Common myeloid progenitor, CD34-positive (primary cell): ENCODE measurements at regions not wholly inside any gene's neighbourhood (a gene's known extent, or its start where the extent isn't known, plus 50 kb on each side); places are given as distances from the start of the nearest gene placed in this dataset.

Experiments used
- CTCF ChIA-PET: fragments of 350-600 bp; sonication (Branson Sonifier 250); formaldehyde crosslinking; loops from one replicate; lab custom pipeline; 2021; ENCODE audit warnings: antibody characterized with exemption; lab: Charles Lee
- POLR2A ChIA-PET: fragments of 350-600 bp; sonication (Branson Sonifier 250); formaldehyde crosslinking; loops from one replicate; lab custom pipeline; 2021; ENCODE audit warnings: antibody characterized with exemption; lab: Charles Lee
- DNase-seq, 3 donors: peaks; one replicate each; pipeline versions ENCODE4 v3.0.0 to v3.0.0-alpha.2; 2013
- H3K27ac ChIP-seq, 2 experiments: 1 replicate in 1 of 2; 2 replicates in 1 of 2; pipeline ENCODE4 v1.7.0; 2013; ENCODE audit warnings: inconsistent platforms in 2 of 2, low read length in 2 of 2, mild to moderate bottlenecking in 2 of 2, low read depth in 1 of 2, moderate library complexity in 1 of 2; ENCODE audit not compliant: severe bottlenecking in 2 of 2, insufficient read depth in 1 of 2, poor library complexity in 1 of 2
- H3K27me3 ChIP-seq, 5 experiments: replicated peaks in 2 of 5; 1 replicate in 3 of 5; 2 replicates in 2 of 5; pipeline versions ENCODE4 v1.6.1 to v1.7.0; 2013; ENCODE audit warnings: low read length in 4 of 5, mild to moderate bottlenecking in 2 of 5, moderate library complexity in 2 of 5, inconsistent platforms in 1 of 5; ENCODE audit not compliant: insufficient read depth in 5 of 5, control insufficient read depth in 4 of 5
- H3K36me3 ChIP-seq, 4 experiments: 1 replicate in 2 of 4; 2 replicates in 2 of 4; pipeline versions ENCODE4 v1.6.1 to v1.7.0; 2013; ENCODE audit warnings: low read length in 3 of 4, control low read depth in 1 of 4, mild to moderate bottlenecking in 1 of 4; ENCODE audit not compliant: control insufficient read depth in 4 of 4, insufficient read depth in 4 of 4
- H3K4me1 ChIP-seq, 4 experiments: 1 replicate in 3 of 4; 2 replicates in 1 of 4; pipeline versions ENCODE4 v1.6.1 to v1.7.1; 2013; ENCODE audit warnings: low read length in 3 of 4, mild to moderate bottlenecking in 3 of 4, control low read depth in 1 of 4, inconsistent platforms in 1 of 4, moderate library complexity in 1 of 4; ENCODE audit not compliant: control insufficient read depth in 4 of 4, insufficient read depth in 4 of 4; ENCODE audit errors: control extremely low read depth in 1 of 4
- H3K4me3 ChIP-seq, 7 experiments: 1 replicate in 4 of 7; 2 replicates in 3 of 7; pipeline versions ENCODE4 v1.5.1 to v1.7.0; 2013; ENCODE audit warnings: mild to moderate bottlenecking in 7 of 7, low read length in 6 of 7, moderate library complexity in 6 of 7, inconsistent platforms in 2 of 7, low read depth in 2 of 7, control low read depth in 1 of 7; ENCODE audit not compliant: insufficient read depth in 4 of 7, control insufficient read depth in 1 of 7; ENCODE audit errors: extremely low read depth in 1 of 7
- H3K9me3 ChIP-seq, 5 experiments: 1 replicate in 4 of 5; 2 replicates in 1 of 5; pipeline versions ENCODE4 v1.6.1 to v1.7.1; 2013; ENCODE audit warnings: low read length in 4 of 5, mild to moderate bottlenecking in 2 of 5, inconsistent platforms in 1 of 5, low read depth in 1 of 5, moderate library complexity in 1 of 5; ENCODE audit not compliant: control insufficient read depth in 4 of 5, insufficient read depth in 2 of 5; ENCODE audit errors: control extremely low read depth in 1 of 5
- WGBS: methylation state at CpG from one replicate; pipeline ENCODE4 v1.1.5; 2013; ENCODE audit not compliant: insufficient coverage; 5-methylcytosine and 5-hydroxymethylcytosine counted together

- no peak for DNase-seq
- CTCF ChIA-PET: no interaction called here
- no peak overlapping the region for H3K27ac ChIP-seq
- peaks cover 0 to 3% (median 0%) of the 10 kb centered on the region in 5 experiments for H3K9me3 ChIP-seq
- H3K27me3 ChIP-seq: no peaks in the 10 kb centered on the region
- WGBS: 64% methylated on average over 3 of the region's 4 CpGs
- POLR2A ChIA-PET: no interaction called here
- no peaks in the 10 kb centered on the region for H3K4me1 ChIP-seq
- no peaks in the 10 kb centered on the region for H3K36me3 ChIP-seq
- H3K4me3 ChIP-seq: no peak overlapping the region
Measured at GRCh38 chr18:42339372-42339771, 384.3 kb downstream of the PIK3C3 start.

GRCh38 chr18:42340423-42341009 is 385.5 kb downstream of the PIK3C3 start:
- Histone ChIP-seq H3K27me3 (no peaks in the 10 kb centered on the region), H3K36me3 (no peaks in the 10 kb centered on the region), H3K4me3 (no peak overlapping the region), H3K9me3 (peaks cover 0 to 3% (median 0%) of the 10 kb centered on the region in 5 experiments), H3K27ac (no peak overlapping the region), H3K4me1 (no peaks in the 10 kb centered on the region)
- WGBS: no CpG with 5 or more reads among the region's 3 CpGs
- ChIA-PET CTCF (no interaction called here), POLR2A (no interaction called here)
- no peak for DNase-seq

- Histone ChIP-seq H3K4me1 (no peaks in the 10 kb centered on the region), H3K4me3 (no peak overlapping the region), H3K27me3 (no peaks in the 10 kb centered on the region), H3K9me3 (peaks cover 0 to 3% (median 0%) of the 10 kb centered on the region in 5 experiments), H3K27ac (no peak overlapping the region), H3K36me3 (no peaks in the 10 kb centered on the region)
- WGBS: 80% methylated on average over 1 of the region's 1 CpG
- ChIA-PET CTCF (no interaction called here), POLR2A (no interaction called here)
- DNase-seq: no peak
Measured at GRCh38 chr18:42341423-42341822, 386.4 kb downstream of the PIK3C3 start.

- no peak for DNase-seq
- Histone ChIP-seq H3K36me3 (no peaks in the 10 kb centered on the region), H3K4me3 (no peak overlapping the region), H3K4me1 (no peaks in the 10 kb centered on the region), H3K27ac (no peak overlapping the region), H3K27me3 (no peaks in the 10 kb centered on the region), H3K9me3 (no peaks in the 10 kb centered on the region)
- ChIA-PET POLR2A (no interaction called here), CTCF (no interaction called here)
- WGBS: 88% methylated on average over 5 of the region's 5 CpGs
Measured at GRCh38 chr18:42348722-42349121, 393.7 kb downstream of the PIK3C3 start.

- H3K9me3 ChIP-seq: no peaks in the 10 kb centered on the region
- H3K4me1 ChIP-seq: no peaks in the 10 kb centered on the region
- DNase-seq: no peak
- WGBS: 85% methylated on average over 2 of the region's 2 CpGs
- H3K36me3 ChIP-seq: no peaks in the 10 kb centered on the region
- no peaks in the 10 kb centered on the region for H3K27me3 ChIP-seq
- CTCF ChIA-PET: no interaction called here
- no peak overlapping the region for H3K4me3 ChIP-seq
- H3K27ac ChIP-seq: no peak overlapping the region
- POLR2A ChIA-PET: no interaction called here
Measured at GRCh38 chr18:42351455-42351854, 396.4 kb downstream of the PIK3C3 start.

GRCh38 chr18:42360716-42361115 is 405.7 kb downstream of the PIK3C3 start:
- no peak for DNase-seq
- Histone ChIP-seq H3K27me3 (no peaks in the 10 kb centered on the region), H3K4me1 (no peaks in the 10 kb centered on the region), H3K36me3 (no peaks in the 10 kb centered on the region), H3K9me3 (no peaks in the 10 kb centered on the region), H3K27ac (no peak overlapping the region), H3K4me3 (no peak overlapping the region)
- CTCF ChIA-PET: no interaction called here
- POLR2A ChIA-PET: no interaction called here

GRCh38 chr18:42363446-42364441 is 408.7 kb downstream of the PIK3C3 start:
- Histone ChIP-seq H3K27ac (no peak overlapping the region), H3K27me3 (no peaks in the 10 kb centered on the region), H3K36me3 (no peaks in the 10 kb centered on the region), H3K4me1 (no peaks in the 10 kb centered on the region), H3K9me3 (no peaks in the 10 kb centered on the region), H3K4me3 (no peak overlapping the region)
- no peak for DNase-seq
- 88% methylated on average over 1 of the region's 2 CpGs for whole genome bisulfite sequencing
- ChIA-PET POLR2A (no interaction called here), CTCF (no interaction called here)
